Transverse colon (tissue), 3 donors: ENCODE measurements at regions not wholly inside any gene's neighbourhood (a gene's known extent, or its start where the extent isn't known, plus 50 kb on each side); places are given as distances from the start of the nearest gene placed in this dataset.

Experiments used
- CTCF ChIP-seq, 5 experiments: fragments of 200-600 bp in 3 of 5; fragments of 450-650 bp in 2 of 5; sonication (generic) in 3 of 5; IDR thresholded peaks; 1 replicate in 2 of 5; 2 replicates in 3 of 5; pipeline ENCODE4 v1.5.1; 2016 to 2017; ENCODE audit warnings: antibody characterized with exemption in 5 of 5, inconsistent platforms in 3 of 5, mild to moderate bottlenecking in 2 of 5, moderate library complexity in 1 of 5
- EP300 ChIP-seq: sonication (generic); formaldehyde crosslinking; IDR thresholded peaks from one replicate; pipeline ENCODE4 v1.6.1; 2017; ENCODE audit warnings: antibody characterized with exemption, low read depth
- POLR2A ChIP-seq: fragments of 450-650 bp; IDR thresholded peaks from one replicate; pipeline ENCODE4 v1.6.1; 2016; ENCODE audit warnings: antibody characterized with exemption, mild to moderate bottlenecking, moderate library complexity

- TF ChIP-seq EP300 (no peak), CTCF (IDR thresholded peaks at IDR 0.05) (no peak), POLR2A (no peak)
Measured at GRCh38 chr6:37115236-37115895, 54.6 kb upstream of the PIM1 start.
